Pulmonary artery endothelial cell (primary cell): ENCODE measurements at regions not wholly inside any gene's neighbourhood (a gene's known extent, or its start where the extent isn't known, plus 50 kb on each side); places are given as distances from the start of the nearest gene placed in this dataset.
"Not testable (repeated sequence)": the region's sequence is repeated elsewhere in the genome, so short reads cannot be mapped to it uniquely, and the experiment has no call there.

Experiments used
- DNase-seq: peaks from one replicate; pipeline ENCODE4 v3.0.0-alpha.2; 2011; ENCODE audit warnings: low read depth, low spot score

DNA sequence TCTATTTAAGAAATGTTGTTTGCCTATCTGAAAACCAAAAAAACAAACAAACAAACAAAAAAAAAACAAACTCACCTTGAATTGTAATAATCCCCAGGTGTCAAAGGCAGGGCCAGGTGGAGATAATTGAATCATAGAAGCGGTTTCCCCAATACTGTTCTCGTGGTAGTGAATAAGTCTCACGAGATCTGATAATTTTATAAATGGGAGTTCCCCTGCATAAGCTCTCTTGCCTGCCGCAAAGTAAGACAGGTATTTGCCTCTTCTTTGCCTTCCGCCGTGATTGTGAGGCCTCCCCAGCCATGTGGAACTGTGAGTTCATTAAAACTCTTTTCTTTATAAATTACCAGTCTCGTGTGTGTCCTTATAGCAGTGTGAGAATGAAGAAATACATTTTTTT, 1180.7 kb upstream of the CRIM1 start:
- no peak for DNase-seq

DNA sequence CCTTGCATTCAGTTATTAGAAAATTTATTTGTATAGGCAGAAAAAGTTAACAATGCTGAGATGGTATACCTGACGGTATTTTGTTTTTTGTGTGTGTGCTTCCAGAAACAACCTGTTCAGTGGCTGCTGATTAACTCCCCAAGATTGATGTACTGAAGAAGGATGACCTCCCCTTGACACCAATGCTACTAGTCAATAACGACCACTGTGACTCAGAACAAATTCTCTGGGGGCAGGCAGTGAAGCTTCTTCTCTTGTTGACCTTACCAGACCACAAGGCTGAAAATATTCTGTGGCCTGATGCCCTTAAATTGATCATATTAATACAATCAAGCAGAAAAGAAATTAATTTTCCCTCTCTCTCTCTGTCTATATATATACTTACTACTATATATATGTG, 1182.9 kb upstream of the CRIM1 start:
- no peak for DNase-seq

DNA sequence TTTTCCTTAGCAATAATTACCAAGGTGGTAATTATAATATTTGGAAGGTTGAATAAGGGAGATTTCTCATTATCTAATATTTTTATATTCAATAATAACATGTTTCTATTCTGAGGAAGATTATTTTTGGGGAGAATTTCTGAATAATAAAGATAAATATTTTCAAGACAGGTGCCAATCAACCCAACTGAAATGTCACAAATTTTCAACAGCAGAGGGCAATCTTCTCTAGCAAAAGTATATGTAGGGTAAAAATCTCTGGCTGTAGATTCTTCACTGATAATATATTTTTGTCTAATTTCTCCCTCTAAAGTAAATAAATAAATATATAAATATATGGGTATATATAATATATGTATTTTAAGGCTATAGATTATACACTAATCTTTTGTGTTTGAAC, 1187.2 kb upstream of the CRIM1 start:
- DNase-seq: no peak

DNA sequence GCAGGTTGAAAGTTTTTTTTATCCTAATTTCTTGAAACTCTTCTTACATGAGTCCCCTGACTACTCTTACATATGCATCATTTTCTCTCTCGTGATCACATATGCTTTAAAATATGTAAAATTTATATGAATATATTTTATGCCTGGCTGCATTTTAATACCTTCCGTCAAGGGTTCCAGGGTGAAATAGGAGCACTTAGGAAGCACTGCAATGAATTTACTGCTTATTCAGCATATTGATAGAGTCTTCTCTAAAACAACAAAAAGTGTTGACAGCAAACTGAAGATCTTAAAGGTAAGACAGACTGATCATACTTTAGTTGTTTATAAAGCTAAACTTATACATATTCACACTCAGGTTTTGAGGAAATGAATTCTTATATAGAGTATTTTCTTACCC, 1191.6 kb upstream of the CRIM1 start:
- no peak for DNase-seq

DNA sequence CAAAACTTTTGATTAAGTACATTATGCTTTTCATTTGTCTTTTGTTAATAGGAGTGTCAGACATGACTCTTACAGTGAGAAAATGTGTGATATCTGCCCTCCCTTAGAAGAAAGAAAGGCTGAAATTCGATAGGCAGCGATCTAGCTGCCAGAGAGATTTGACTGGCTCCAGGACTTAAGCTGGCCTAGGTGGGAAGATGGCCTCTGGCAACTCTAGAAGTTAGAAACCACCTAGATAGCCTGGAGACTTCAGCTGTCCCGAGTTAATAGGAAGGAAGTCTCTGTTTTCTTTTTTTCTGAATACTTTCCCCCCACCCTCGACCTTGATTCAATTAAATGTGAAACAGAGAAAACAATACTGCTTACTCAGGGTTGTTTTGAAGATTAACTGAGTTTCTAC, 1194.7 kb upstream of the CRIM1 start:
- DNase-seq: no peak

DNA sequence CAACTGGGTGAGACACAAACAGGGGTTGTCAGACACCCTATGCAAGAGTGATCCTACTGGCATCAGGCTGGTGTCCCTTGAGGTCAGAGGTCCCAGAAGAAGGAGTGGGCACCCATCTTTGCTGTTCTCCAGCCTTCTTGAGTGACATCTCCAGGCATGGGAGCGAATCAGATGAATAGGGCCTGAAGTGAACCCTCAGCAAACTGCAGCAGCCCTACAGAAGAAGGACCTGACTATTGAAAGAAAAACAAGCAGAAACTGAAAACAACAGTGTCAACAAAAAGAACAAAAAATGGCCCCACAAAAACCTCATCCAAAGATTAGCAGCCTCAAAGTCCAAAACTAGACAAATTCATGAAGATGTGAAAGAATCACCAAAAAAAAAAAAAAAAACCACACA, 1229.7 kb upstream of the CRIM1 start:
- no peak for DNase-seq

DNA sequence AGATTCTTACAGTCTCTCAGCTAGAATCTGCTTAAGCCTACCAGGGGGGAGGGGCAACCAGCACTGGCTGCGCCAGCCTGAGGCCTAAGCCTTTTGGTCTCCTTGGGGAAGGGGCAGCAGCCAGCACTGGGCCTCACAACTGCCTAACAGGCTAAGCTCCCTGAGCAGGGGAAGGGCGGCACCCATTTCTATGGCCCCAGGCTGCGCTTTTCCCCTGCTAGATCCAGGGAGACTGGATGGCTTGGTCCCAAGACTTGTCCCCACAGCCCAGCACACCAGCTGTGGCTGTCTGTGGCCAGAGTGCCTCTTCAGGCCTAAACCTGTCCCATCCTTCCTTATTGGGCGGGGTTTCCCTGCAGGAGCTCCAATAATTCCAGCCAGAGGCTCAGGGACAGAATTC, 1230.3 kb upstream of the CRIM1 start:
- no peak for DNase-seq

DNA sequence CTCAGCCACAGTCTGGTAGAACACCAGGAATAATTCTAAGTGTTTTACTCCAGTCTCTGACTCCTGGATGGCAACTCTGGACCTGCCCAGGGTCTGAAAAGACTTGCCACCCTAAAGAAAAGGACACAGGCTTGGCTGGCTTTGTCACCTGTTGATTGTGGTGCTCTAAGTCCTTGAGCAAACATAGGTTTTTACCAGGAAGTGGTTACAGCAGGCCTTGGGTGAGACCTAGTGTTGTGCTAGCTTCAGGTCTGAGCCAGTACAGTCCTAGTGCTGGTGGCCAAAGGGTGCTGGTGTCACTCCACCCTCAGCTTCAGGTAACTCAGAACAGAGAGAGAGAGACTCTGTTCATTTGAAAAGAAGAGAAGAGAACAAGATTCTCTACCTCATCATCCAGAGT, 1239.4 kb upstream of the CRIM1 start:
- DNase-seq: no peak

DNA sequence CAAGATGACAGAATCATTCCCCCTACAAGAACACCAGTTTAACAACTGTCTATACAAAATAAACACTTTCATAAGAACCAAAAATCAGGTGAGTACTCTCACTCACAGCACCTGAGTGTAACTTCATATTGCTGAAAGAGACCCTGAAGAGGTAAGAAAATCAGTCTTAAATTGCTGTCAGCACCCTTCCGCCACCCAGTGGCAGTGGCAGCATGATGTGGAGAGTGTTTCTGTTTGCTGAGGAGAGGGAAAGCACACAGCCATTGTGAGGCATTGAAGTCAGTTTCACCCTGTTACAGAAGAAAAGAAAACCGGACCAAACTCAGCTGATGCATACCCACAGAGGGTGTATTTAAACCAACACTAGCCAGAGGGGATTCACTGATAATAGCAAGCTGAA, 1240.8 kb upstream of the CRIM1 start:
- DNase-seq: no peak

DNA sequence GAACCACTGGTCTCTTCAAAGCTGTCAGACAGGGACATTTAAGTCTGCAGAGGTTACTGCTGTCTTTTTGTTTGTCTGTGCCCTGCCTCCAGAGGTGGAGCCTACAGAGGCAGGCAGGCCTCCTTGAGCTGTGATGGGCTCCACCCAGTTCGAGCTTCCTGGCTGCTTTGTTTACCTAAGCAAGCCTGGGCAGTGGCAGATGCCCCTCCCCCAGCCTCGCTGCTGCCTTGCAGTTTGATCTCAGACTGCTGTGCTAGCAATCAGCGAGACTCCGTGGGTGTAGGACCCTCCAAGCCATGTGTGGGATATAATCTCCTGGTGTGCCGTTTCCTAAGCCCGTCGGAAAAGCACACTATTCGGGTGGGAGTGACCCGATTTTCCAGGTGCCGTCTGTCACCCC, 1243.2 kb upstream of the CRIM1 start:
- not testable (repeated sequence) for DNase-seq

DNA sequence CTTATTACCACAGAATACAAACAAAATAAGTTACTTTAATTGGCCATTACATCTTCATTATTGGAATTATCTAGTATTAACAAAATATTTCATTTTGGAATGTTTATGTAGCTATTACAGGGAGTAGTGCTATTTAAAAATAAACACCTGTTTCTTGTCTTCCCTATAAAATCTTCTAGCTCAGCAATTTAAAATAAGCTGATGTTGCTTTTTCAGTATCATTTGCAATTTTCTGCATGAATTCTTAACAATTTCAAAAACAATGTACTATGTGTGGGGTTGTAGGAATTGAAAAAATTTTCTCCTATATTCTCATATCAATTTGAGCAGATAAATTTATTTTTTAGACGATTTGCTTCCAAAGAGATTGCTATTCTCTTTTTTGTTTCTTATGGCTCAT, 1251.3 kb upstream of the CRIM1 start:
- DNase-seq: no peak

DNA sequence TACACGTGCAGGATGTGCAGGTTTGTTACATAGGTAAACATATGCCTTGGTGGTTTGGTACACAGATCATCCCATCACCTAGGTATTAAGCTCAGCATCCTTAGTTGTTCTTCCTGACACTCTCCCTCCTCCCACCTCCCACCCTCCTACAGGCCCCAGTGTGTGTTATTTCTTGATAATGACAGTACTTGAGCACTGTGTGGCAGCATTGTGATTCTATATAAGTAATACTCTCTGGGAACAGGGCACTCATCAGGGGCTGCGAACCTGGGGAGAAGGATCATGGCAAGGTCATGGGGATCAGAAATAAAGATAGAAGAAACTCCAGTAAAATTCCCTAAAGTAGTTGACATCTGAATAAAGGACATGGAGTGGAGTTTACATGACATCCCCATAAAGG, 1256.2 kb upstream of the CRIM1 start:
- DNase-seq: no peak

DNA sequence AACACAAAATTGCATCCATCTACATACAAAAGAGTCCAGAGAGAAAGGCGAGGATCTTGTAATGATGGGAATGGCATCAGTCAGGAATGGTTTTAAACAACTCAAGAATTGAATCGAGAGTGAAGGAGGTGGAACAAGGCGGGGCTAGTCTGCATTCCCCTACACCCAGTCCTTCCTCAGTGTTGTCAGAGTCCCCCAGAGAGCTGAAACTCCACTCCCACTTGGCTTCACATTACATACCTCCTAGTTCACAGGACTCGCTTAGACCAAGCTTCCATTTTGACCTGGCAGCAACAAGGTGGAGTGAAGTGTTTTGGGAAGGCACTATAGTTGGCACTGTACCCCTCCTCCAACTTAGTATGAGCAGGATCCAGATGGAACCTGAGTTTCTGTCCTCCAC, 1273.5 kb upstream of the CRIM1 start:
- DNase-seq: no peak

DNA sequence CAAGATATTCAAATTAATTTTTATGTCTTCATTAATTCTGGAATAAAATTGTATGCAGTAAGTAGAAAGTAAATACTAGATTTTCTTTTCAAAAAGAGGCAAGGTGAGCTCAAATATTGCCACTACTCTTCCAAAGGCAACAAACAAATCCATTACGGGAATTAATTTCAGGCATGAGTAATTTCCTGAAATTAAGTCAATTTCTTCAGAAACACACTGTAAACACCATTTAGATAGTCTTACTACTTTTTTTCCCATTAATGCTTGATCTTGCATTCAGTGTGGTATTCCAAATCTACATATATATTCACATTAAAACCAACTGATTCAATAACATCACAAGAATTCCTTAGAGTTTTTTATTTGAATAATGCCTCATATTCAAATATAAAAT, 1274.0 kb upstream of the CRIM1 start:
- no peak for DNase-seq

DNA sequence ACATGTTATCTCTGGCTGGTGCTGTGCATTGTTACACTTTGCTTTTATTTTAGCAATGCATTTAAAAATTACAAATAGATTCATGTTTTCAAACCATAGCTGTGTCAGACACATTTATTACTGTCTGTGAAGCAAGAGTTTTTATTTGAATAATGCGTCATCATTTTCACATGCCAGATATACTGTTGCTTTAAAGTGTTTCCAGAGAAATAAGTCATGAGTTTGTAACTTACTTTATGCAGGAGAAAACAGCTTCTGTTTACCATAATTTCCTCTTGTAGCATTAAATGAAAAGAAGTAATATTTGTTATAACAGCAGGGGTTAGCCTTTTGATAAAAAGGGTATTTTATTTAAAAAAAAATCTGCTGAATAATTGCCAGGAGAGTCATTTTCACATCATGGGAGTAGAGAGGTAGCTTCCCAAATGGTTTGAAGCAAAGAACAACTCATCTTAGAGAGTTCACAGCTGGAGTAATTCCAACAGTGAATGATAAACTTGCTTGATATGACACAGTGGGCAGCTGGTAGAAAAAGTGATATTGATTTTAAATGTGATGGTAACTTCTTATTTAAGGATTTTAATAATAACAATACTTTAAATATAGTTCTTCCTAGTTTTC, 1274.5 kb upstream of the CRIM1 start:
- DNase-seq: no peak

DNA sequence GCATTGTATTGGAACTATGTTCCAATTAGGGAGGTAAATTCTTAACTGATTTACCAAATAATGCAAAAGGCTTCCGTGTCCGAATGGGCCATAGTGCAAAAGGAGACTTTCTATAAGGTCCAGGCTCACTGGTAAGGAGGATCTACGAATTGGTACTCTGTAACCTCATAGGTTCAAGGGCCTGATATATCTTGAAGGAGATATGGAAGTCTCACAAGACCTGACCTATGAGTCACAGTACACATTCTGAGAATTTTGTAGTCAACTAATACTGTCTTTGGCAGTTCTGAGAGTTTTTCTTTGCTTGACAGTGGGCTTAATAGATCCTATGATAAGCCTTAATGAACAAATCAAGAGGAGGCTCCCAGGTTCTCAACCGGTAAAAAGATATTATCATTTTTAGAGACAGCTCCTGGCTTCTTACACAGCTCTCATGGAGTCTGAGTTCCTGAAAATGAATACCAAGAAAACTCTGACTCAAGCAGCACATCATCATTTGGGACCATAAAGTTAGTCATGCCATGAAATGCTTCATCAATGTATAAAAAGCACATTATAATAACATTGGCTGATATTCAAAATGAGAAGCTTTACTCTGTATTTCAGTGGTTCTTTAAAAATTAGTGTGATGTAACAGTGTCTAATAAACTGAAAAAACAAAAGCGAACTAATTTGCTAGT, 1275.2 kb upstream of the CRIM1 start:
- DNase-seq: no peak

DNA sequence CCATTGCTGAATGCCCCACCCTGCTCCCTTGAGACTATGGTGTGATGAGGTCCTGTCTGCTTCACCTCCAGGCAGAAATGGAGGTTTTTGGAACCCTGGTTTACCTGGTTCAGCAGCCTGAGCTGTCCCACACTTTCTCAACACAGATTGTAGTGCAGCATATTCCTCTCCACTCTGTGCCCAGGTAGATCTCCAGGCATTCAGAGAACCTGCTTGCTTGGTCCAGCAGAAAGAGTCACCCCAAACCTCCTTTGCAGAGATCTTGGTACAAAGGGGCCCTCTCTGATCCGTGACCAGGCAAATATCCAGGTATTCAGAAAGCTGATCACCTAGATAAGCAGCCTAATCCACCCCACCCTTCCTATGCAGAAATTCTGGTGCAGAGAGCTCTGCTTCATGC, 1288.2 kb upstream of the CRIM1 start:
- DNase-seq: no peak

DNA sequence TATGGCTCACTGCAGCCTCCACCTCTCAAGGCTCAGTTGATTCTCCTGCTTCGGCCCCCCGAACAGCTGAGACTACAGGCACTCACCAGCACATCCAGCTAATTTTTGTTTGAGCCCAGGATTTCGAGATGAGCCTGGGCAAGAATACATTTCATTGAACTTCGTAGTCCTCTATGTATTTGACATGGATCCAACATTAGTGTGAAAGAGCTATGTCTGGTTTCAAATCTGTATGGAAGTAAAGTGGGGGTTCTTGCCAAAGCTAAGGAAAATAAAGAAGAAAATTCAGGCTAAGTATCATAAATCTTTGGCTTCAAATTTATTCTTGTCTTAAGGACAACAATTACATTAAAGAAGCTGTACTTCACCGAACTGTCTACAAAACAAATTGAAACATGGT, 1291.7 kb upstream of the CRIM1 start:
- DNase-seq: no peak

DNA sequence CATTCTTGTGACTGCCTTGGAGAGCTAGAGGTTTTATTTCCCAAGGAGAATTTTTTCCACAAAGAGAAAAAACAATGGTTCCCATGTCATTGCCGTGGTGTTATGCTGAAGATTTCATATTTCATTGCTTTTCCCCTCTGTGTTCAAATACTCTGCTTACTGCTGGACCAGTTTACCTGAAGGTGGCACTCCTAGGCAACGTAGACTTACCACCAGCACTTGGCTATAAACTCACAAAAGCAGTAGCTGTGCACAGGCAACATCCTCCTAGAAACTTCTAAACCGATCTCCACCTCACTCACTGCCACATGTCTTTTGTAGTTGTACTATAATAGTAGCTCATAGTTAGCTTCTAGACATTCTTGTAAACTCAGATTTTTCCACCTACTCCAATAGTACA, 1319.7 kb upstream of the CRIM1 start:
- DNase-seq: no peak

DNA sequence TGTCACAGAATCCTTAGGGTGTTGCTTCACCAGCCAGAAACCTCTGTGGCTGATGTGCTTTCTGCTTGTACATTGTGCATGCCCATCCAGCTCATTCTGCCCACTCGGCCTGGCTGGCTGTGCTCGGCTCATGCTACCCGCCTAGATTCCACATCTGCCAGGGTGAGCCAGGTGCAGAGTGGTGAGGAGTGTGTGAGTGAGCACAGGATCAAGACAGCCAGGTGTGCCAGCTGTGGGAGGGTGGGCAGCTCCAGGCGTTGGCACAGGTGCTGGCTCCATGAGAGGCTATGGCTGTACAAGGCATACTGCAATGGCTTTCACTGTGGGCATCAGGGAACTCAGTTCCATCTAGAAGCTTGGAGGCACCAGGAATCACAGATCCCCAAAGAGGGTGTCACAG, 1321.8 kb upstream of the CRIM1 start:
- no peak for DNase-seq

DNA sequence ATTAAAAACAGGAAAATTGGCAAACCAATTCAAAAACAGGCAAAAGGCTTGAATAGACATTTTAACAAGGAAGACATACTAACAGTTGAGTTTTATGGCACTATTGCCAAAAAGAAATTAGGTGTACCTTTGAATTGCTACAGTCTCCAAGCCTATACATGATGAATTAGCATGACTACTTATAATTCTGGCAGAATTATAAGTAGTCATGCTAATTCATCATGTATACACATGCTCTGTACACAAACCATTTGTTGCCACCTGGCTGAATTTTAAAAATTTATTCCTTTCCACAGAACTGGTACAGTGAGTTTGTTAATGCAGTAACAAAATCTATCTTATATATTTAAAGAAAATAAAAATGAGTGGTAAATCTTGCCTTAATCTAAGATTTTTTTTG, 1332.0 kb upstream of the CRIM1 start:
- DNase-seq: no peak

DNA sequence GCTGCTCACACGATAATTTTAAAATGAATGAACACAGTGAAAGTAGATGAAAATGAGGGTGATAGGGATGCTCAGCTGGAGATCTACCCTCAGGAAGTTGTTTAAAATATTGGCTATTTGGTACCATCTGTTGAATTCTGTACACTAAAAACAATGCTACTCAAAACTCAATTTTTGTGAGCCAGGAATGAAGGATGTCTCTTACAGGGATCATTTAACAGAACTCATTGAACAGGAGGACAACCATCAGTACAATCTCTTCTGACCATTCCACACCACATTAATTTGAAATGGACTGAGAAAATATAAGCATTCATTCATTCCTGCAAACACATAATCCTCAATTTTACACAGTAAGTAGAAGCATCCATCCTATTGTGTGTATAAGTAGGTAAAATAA, 1355.1 kb upstream of the CRIM1 start:
- DNase-seq: no peak

DNA sequence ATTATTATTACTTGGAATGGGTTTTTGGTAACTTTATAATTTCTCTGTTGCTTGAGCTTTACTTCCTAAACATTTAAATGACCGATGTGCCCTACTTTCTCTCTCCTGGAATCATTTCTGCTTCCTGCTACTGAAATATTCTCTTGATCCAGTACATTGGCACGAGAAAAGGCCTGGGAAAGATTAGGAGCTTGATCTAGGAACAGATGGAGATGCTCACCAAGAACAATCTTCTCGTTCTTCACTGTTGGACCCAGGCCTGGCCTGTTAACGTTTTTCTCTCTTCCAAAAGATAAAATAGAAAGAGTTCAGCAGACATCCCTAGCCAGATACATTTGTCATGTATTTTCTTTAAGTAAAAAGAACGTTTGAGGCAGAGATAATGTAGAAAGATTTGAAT, 1356.8 kb upstream of the CRIM1 start:
- DNase-seq: no peak

DNA sequence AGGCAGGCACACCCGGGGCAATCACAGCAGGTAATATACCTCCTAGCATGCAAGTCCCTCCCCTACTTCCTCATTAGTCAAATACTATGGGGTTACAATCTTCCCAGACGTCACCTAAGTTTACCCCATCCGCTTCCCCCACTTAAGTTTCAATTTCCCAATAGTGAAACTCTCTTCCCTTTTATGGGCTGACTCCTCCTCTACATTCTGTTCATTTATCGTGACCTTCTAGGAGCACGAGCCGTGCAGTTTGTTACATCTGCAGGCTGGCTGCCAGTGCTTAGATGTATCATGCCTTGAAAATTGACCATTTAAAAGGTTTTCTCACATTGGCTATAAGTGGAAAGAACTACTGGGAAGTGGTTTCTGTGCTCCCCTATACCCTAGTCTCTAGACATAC, 1357.8 kb upstream of the CRIM1 start:
- no peak for DNase-seq
